IMR-90 (cell line): ENCODE measurements at regions not wholly inside any gene's neighbourhood (a gene's known extent, or its start where the extent isn't known, plus 50 kb on each side); places are given as distances from the start of the nearest gene placed in this dataset.

ENCODE experiments used
- ATAC-seq: fragments of 200-7000 bp; cut with Tn5 transposase; 2 replicates; pipeline ENCODE4 v1.9.1; 2020; ENCODE audit warnings: low read depth, mild to moderate bottlenecking, moderate library complexity
- BruUV-seq: library from RNA; stranded (reverse); fragments of 400-500 nt; replicated peaks from 2 replicates; lab custom pipeline; 2021; lab: Mats Ljungman, UMichigan
- CTCF ChIA-PET: fragments of 300-600 bp; formaldehyde crosslinking; extraction: SDS; loops from one replicate; lab custom pipeline; 2021; ENCODE audit warnings: antibody characterized with exemption; lab: Yijun Ruan, JAX
- POLR2A ChIA-PET: fragments of 300-600 bp; sonication (Branson Sonifier 250); formaldehyde crosslinking; loops from one replicate; lab custom pipeline; 2022; ENCODE audit warnings: antibody characterized with exemption; ENCODE audit not compliant: unreplicated experiment; lab: Charles Lee
- DNase-seq: peaks from one replicate; pipeline ENCODE4 v3.0.0; 2013
- H2AFZ ChIP-seq: replicated peaks from 2 replicates; pipeline ENCODE3; 2013; ENCODE audit warnings: low read length, mild to moderate bottlenecking; ENCODE audit not compliant: poor library complexity
- H2AK5ac ChIP-seq: 2 replicates; pipeline ENCODE4 v1.6.1; 2013; ENCODE audit warnings: low read depth, low read length, inconsistent platforms
- H2AK9ac ChIP-seq: replicated peaks from 2 replicates; pipeline ENCODE3; 2013; ENCODE audit warnings: mild to moderate bottlenecking, low read depth, low read length, moderate library complexity; ENCODE audit not compliant: poor library complexity
- H2BK120ac ChIP-seq: 2 replicates; pipeline ENCODE4 v1.6.1; 2013; ENCODE audit warnings: low read depth, low read length, inconsistent platforms
- H2BK15ac ChIP-seq: 3 replicates; pipeline ENCODE4 v1.6.1; 2013; ENCODE audit warnings: low read depth, low read length, inconsistent platforms
- H2BK20ac ChIP-seq: 2 replicates; pipeline ENCODE4 v1.6.1; 2013; ENCODE audit warnings: low read depth, mild to moderate bottlenecking, inconsistent platforms, low read length, moderate library complexity
- H2BK5ac ChIP-seq: 2 replicates; pipeline ENCODE4 v1.6.1; 2013; ENCODE audit warnings: mild to moderate bottlenecking, low read depth, low read length, inconsistent platforms; ENCODE audit not compliant: poor library complexity, severe bottlenecking
- H3K14ac ChIP-seq: replicated peaks from 2 replicates; pipeline ENCODE4 v1.6.1; 2013; ENCODE audit warnings: low read depth, low read length, inconsistent platforms
- H3K18ac ChIP-seq: 2 replicates; pipeline ENCODE4 v1.6.1; 2013; ENCODE audit warnings: low read depth, low read length, control low read depth
- H3K23ac ChIP-seq: 2 replicates; pipeline ENCODE4 v1.6.1; 2013; ENCODE audit warnings: low read depth, low read length, inconsistent platforms
- H3K27ac ChIP-seq: 2 replicates; pipeline ENCODE4 v1.5.1; 2013; ENCODE audit warnings: mild to moderate bottlenecking, control low read depth, low read length; ENCODE audit not compliant: insufficient read depth
- H3K27me3 ChIP-seq: 2 replicates; pipeline ENCODE4 v1.6.1; 2013; ENCODE audit warnings: low read length; ENCODE audit not compliant: control insufficient read depth, insufficient read depth
- H3K36me3 ChIP-seq: 2 replicates; pipeline ENCODE4 v1.6.1; 2013; ENCODE audit warnings: low read length, mixed read lengths; ENCODE audit not compliant: control insufficient read depth, insufficient read depth
- H3K4ac ChIP-seq: 2 replicates; pipeline ENCODE4 v1.6.1; 2013; ENCODE audit warnings: low read depth, low read length, inconsistent platforms
- H3K4me1 ChIP-seq: 2 replicates; pipeline ENCODE4 v1.6.1; 2013; ENCODE audit warnings: low read length, mixed read lengths; ENCODE audit not compliant: control insufficient read depth, insufficient read depth
- H3K4me2 ChIP-seq: 2 replicates; pipeline ENCODE4 v1.6.1; 2013; ENCODE audit warnings: low read depth, mild to moderate bottlenecking, control low read depth, low read length, moderate library complexity
- H3K4me3 ChIP-seq: 2 replicates; pipeline ENCODE4 v1.5.1; 2013; ENCODE audit warnings: low read depth, mild to moderate bottlenecking, control low read depth, low read length, moderate library complexity; ENCODE audit not compliant: insufficient read depth
- H3K56ac ChIP-seq: 2 replicates; pipeline ENCODE4 v1.6.1; 2013; ENCODE audit warnings: low read length, inconsistent platforms; ENCODE audit not compliant: insufficient read depth; ENCODE audit errors: extremely low read depth
- H3K79me1 ChIP-seq, 2 experiments: 2 replicates each; pipeline ENCODE4 v1.6.1; 2013; ENCODE audit warnings: low read length in 2 of 2, inconsistent platforms in 1 of 2, low read depth in 1 of 2
- H3K9ac ChIP-seq: 2 replicates; pipeline ENCODE4 v1.6.1; 2013; ENCODE audit warnings: low read depth, low read length, control low read depth
- H3K9me1 ChIP-seq: 2 replicates; pipeline ENCODE4 v1.6.1; 2013; ENCODE audit warnings: low read length, inconsistent platforms; ENCODE audit not compliant: insufficient read depth
- H3K9me3 ChIP-seq: 2 replicates; pipeline ENCODE4 v1.6.1; 2013; ENCODE audit warnings: low read length; ENCODE audit not compliant: control insufficient read depth, insufficient read depth
- H4K20me1 ChIP-seq: 2 replicates; pipeline ENCODE4 v1.6.1; 2013; ENCODE audit warnings: low read length, inconsistent platforms; ENCODE audit not compliant: insufficient read depth
- H4K5ac ChIP-seq: 2 replicates; pipeline ENCODE4 v1.6.1; 2013; ENCODE audit warnings: mild to moderate bottlenecking, low read depth, low read length, control low read depth
- H4K8ac ChIP-seq, 2 experiments: 2 replicates each; pipeline ENCODE4 v1.6.1; 2013; ENCODE audit warnings: low read depth in 2 of 2, low read length in 2 of 2, control low read depth in 1 of 2, inconsistent platforms in 1 of 2
- H4K91ac ChIP-seq: 2 replicates; pipeline ENCODE4 v1.6.1; 2013; ENCODE audit warnings: low read depth, low read length, inconsistent platforms; ENCODE audit not compliant: insufficient read depth
- BHLHE40 ChIP-seq: fragments of 150-350 bp; IDR thresholded peaks from 2 replicates; pipeline ENCODE4 v1.6.1; 2016; ENCODE audit warnings: mild to moderate bottlenecking, low read depth, low read length
- CEBPB ChIP-seq: IDR thresholded peaks from 2 replicates; pipeline ENCODE4 v1.6.1; 2012; ENCODE audit warnings: low read depth, low read length, improper control_type of control experiment
- CTCF ChIP-seq: conservative IDR thresholded peaks from 2 replicates; pipeline ENCODE4 v1.5.1; 2012; ENCODE audit warnings: mild to moderate bottlenecking, low read depth, low read length, improper control_type of control experiment
- ELK1 ChIP-seq: fragments of 150-350 bp; IDR thresholded peaks from 2 replicates; pipeline ENCODE4 v1.6.1; 2016; ENCODE audit warnings: low read depth, mild to moderate bottlenecking, low read length, moderate library complexity, borderline replicate concordance
- FOS ChIP-seq: fragments of 150-350 bp; IDR thresholded peaks from 2 replicates; pipeline ENCODE4 v1.6.1; 2016; ENCODE audit warnings: low read depth, low read length
- MAFK ChIP-seq: IDR thresholded peaks from 2 replicates; pipeline ENCODE4 v1.6.1; 2012; ENCODE audit warnings: low read depth, low read length, improper control_type of control experiment
- MAZ ChIP-seq: IDR thresholded peaks from 2 replicates; pipeline ENCODE4 v1.6.1; 2012; ENCODE audit warnings: low read depth, mild to moderate bottlenecking, low read length, improper control_type of control experiment, moderate library complexity, borderline replicate concordance
- MXI1 ChIP-seq: IDR thresholded peaks from 2 replicates; pipeline ENCODE4 v1.6.1; 2012; ENCODE audit warnings: low read depth, mild to moderate bottlenecking, low read length, moderate library complexity, borderline replicate concordance
- NFE2L2 ChIP-seq: fragments of 150-350 bp; IDR thresholded peaks from 2 replicates; pipeline ENCODE4 v1.6.1; 2016; ENCODE audit warnings: low read depth, mild to moderate bottlenecking, low read length
- POLR2A ChIP-seq: IDR thresholded peaks from 2 replicates; pipeline ENCODE4 v1.6.1; 2012; ENCODE audit warnings: mild to moderate bottlenecking, low read depth, low read length
- RAD21 ChIP-seq: IDR thresholded peaks from 2 replicates; pipeline ENCODE4 v1.6.1; 2012; ENCODE audit warnings: low read length, improper control_type of control experiment
- RCOR1 ChIP-seq: IDR thresholded peaks from 2 replicates; pipeline ENCODE4 v1.6.1; 2012; ENCODE audit warnings: mild to moderate bottlenecking, low read length, improper control_type of control experiment; ENCODE audit not compliant: insufficient replicate concordance
- RFX5 ChIP-seq: IDR thresholded peaks from 2 replicates; pipeline ENCODE4 v1.8.0; 2012; ENCODE audit warnings: low read depth, mild to moderate bottlenecking, low read length, moderate library complexity
- SMC3 ChIP-seq: fragments of 150-350 bp; IDR thresholded peaks from 2 replicates; pipeline ENCODE4 v1.6.1; 2016; ENCODE audit warnings: low read depth, mild to moderate bottlenecking, antibody characterized with exemption, low read length, moderate library complexity
- USF2 ChIP-seq: fragments of 150-350 bp; IDR thresholded peaks from 2 replicates; pipeline ENCODE4 v1.6.1; 2017; ENCODE audit warnings: mild to moderate bottlenecking, antibody characterized with exemption, low read length, low read depth
- WGBS, 2 experiments: methylation state at CpG; one replicate each; pipeline versions ENCODE4 v1.1.5 to v1.1.7; 2013; ENCODE audit warnings: missing lambda C conversion rate in 2 of 2; ENCODE audit not compliant: insufficient read length in 1 of 2; ENCODE audit errors: extremely low coverage in 2 of 2; 5-methylcytosine and 5-hydroxymethylcytosine counted together
- dilution Hi-C: fragments of 300-500 bp; cut with HindIII; formaldehyde crosslinking; loops from one replicate; pipeline ENCODE4 v1.14.3; 2018; ENCODE audit warnings: low sequenced_read_pairs; ENCODE audit not compliant: unreplicated experiment
- in situ Hi-C: fragments of 300-500 bp; cut with MboI; formaldehyde crosslinking; loops from 3 replicates; pipeline ENCODE4 v1.14.3; 2019; ENCODE audit warnings: low sequenced_read_pairs, inconsistent platforms, mixed read lengths
- intact Hi-C: fragments of 100-400 bp; cut with micrococcal nuclease; formaldehyde crosslinking; loops from 2 replicates; pipeline ENCODE4 v1.10.0; 2022

- dilution Hi-C loops (no loop called here), intact Hi-C loops (no loop called here), in situ Hi-C loops (no loop called here)
- no peak overlapping the region for H2BK120ac ChIP-seq
- no peaks in the 10 kb centered on the region for H3K9me3 ChIP-seq
- H3K4ac ChIP-seq: no peak overlapping the region
- DNase-seq (no peak), ATAC-seq (no peak)
- H2BK15ac ChIP-seq: no peak overlapping the region
- no peak overlapping the region for H3K14ac ChIP-seq
- no peak overlapping the region for H2AK9ac ChIP-seq
- no peak overlapping the region for H3K23ac ChIP-seq
- H3K79me1 ChIP-seq: no peaks in the 10 kb centered on the region
- H3K27ac ChIP-seq: no peak overlapping the region
- no peak overlapping the region for H3K9ac ChIP-seq
- ChIA-PET POLR2A (no interaction called here), CTCF (no interaction called here)
- H2AK5ac ChIP-seq: no peak overlapping the region
- H3K4me1 ChIP-seq: no peaks in the 10 kb centered on the region
- no peaks in the 10 kb centered on the region for H3K9me1 ChIP-seq
- H3K56ac ChIP-seq: no peak overlapping the region
- H4K8ac ChIP-seq: no peak overlapping the region
- H3K4me2 ChIP-seq: no peak overlapping the region
- no peak overlapping the region for H2BK20ac ChIP-seq
- H4K20me1 ChIP-seq: no peaks in the 10 kb centered on the region
- no TSS peak for BruUV-seq
- no peak overlapping the region for H2BK5ac ChIP-seq
- no peak overlapping the region for H3K4me3 ChIP-seq
- TF ChIP-seq MAZ (no peak), RFX5 (no peak), RAD21 (no peak), SMC3 (no peak), CTCF (no peak), NFE2L2 (no peak), RCOR1 (no peak), CEBPB (no peak), BHLHE40 (no peak), ELK1 (no peak), POLR2A (no peak), USF2 (no peak), MAFK (no peak), MXI1 (no peak), FOS (no peak)
- no CpG with 5 or more reads among the region's 1 CpG for WGBS, 2 experiments
- no peak overlapping the region for H2AFZ ChIP-seq
- H3K36me3 ChIP-seq: no peaks in the 10 kb centered on the region
- H3K27me3 ChIP-seq: no peaks in the 10 kb centered on the region
- no peak overlapping the region for H4K91ac ChIP-seq
- no peak overlapping the region for H3K18ac ChIP-seq
- no peak overlapping the region for H4K5ac ChIP-seq
Measured at GRCh38 chr14:85187521-85187920, 342.4 kb upstream of the FLRT2 start.
